ENCODE measurements at regions not wholly inside any gene's neighbourhood (a gene's known extent, or its start where the extent isn't known, plus 50 kb on each side); places are given as distances from the start of the nearest gene placed in this dataset.

- intact Hi-C loops (cut with DNase I; ENCODE audit: low total_unique reads) (no loop called here), in situ Hi-C loops (cut with MboI; ENCODE audit: low sequenced_read_pairs in 4 of 4) (no loop called here)
- no peaks in the 10 kb centered on the region for H3K4me1 ChIP-seq
- DNase-seq (no peak), ATAC-seq (no peak)
- TF ChIP-seq POLR2A (IDR thresholded peaks at IDR 0.05) = no peak
- TF ChIP-seq CTCF (IDR thresholded peaks at IDR 0.05 in 4 of 5, conservative IDR thresholded peaks at IDR 0.05 in 1 of 5) = no peak
- no peak overlapping the region for H3K4me3 ChIP-seq
- no peak overlapping the region for H3K27ac ChIP-seq
- no peaks in the 10 kb centered on the region for H3K36me3 ChIP-seq
- no peaks in the 10 kb centered on the region for H3K27me3 ChIP-seq
- no peaks in the 10 kb centered on the region for H3K9me3 ChIP-seq
These were observed 396.8 kb upstream of the ID2 start for GRCh38 chr2:8285081-8285480.

GRCh38 chr2:8285898-8286297 lies 396.0 kb upstream of the ID2 start:
- no peak overlapping the region for H3K4me3 ChIP-seq
- in situ Hi-C loops (cut with MboI; ENCODE audit: low sequenced_read_pairs in 4 of 4) = no loop called here
- intact Hi-C loops (cut with DNase I; ENCODE audit: low total_unique reads) = no loop called here

GRCh38 chr2:8288206-8288605 lies 393.6 kb upstream of the ID2 start:
- TF ChIP-seq POLR2A (IDR thresholded peaks at IDR 0.05) (no peak), CTCF (IDR thresholded peaks at IDR 0.05 in 4 of 5, conservative IDR thresholded peaks at IDR 0.05 in 1 of 5) (no peak)
- intact Hi-C loops (cut with DNase I; ENCODE audit: low total_unique reads) = no loop called here
- H3K36me3 ChIP-seq = no peaks in the 10 kb centered on the region
- no peak overlapping the region for H3K27ac ChIP-seq
- no peaks in the 10 kb centered on the region for H3K27me3 ChIP-seq
- H3K4me1 ChIP-seq = no peaks in the 10 kb centered on the region
- in situ Hi-C loops (cut with MboI; ENCODE audit: low sequenced_read_pairs in 4 of 4) = no loop called here
- ATAC-seq (no peak), DNase-seq (no peak)
- H3K9me3 ChIP-seq = no peaks in the 10 kb centered on the region
- no peak overlapping the region for H3K4me3 ChIP-seq

More at GRCh38 chr2:8285898-8286297, 396.0 kb upstream of the ID2 start:
- H3K27ac ChIP-seq = no peak overlapping the region
- no peaks in the 10 kb centered on the region for H3K9me3 ChIP-seq
- H3K4me1 ChIP-seq = no peaks in the 10 kb centered on the region
- H3K27me3 ChIP-seq = no peaks in the 10 kb centered on the region
- ATAC-seq = no peak
- H3K36me3 ChIP-seq = no peaks in the 10 kb centered on the region
- no peak for DNase-seq
- TF ChIP-seq CTCF (IDR thresholded peaks at IDR 0.05 in 4 of 5, conservative IDR thresholded peaks at IDR 0.05 in 1 of 5) (no peak), POLR2A (IDR thresholded peaks at IDR 0.05) (no peak)

GRCh38 chr2:8289111-8289510 lies 392.7 kb upstream of the ID2 start:
- Histone ChIP-seq H3K4me3 (no peak overlapping the region), H3K4me1 (no peaks in the 10 kb centered on the region), H3K9me3 (no peaks in the 10 kb centered on the region), H3K27me3 (no peaks in the 10 kb centered on the region), H3K36me3 (no peaks in the 10 kb centered on the region), H3K27ac (no peak overlapping the region)
- intact Hi-C loops (cut with DNase I; ENCODE audit: low total_unique reads) = no loop called here
- in situ Hi-C loops (cut with MboI; ENCODE audit: low sequenced_read_pairs in 4 of 4) = no loop called here
- ATAC-seq (no peak), DNase-seq (no peak)
- TF ChIP-seq POLR2A (IDR thresholded peaks at IDR 0.05) (no peak), CTCF (IDR thresholded peaks at IDR 0.05 in 4 of 5, conservative IDR thresholded peaks at IDR 0.05 in 1 of 5) (no peak)

GRCh38 chr2:8290771-8291352 lies 391.0 kb upstream of the ID2 start:
- ATAC-seq (no peak), DNase-seq (no peak)
- TF ChIP-seq POLR2A (IDR thresholded peaks at IDR 0.05) = no peak
- TF ChIP-seq CTCF (IDR thresholded peaks at IDR 0.05 in 4 of 5, conservative IDR thresholded peaks at IDR 0.05 in 1 of 5) = no peak
- Histone ChIP-seq H3K4me1 (no peaks in the 10 kb centered on the region), H3K27ac (no peak overlapping the region), H3K9me3 (no peaks in the 10 kb centered on the region), H3K36me3 (no peaks in the 10 kb centered on the region), H3K4me3 (no peak overlapping the region), H3K27me3 (no peaks in the 10 kb centered on the region)
- intact Hi-C loops (cut with DNase I; ENCODE audit: low total_unique reads) = no loop called here
- in situ Hi-C loops (cut with MboI; ENCODE audit: low sequenced_read_pairs in 4 of 4) = no loop called here
